Stimulated activated naive CD8-positive, alpha-beta T cell treated with anti-CD3 and anti-CD28 coated beads, Interleukin-15, amount 100 ng/mL, for 72 hours (primary cell): ENCODE measurements at regions not wholly inside any gene's neighbourhood (a gene's known extent, or its start where the extent isn't known, plus 50 kb on each side); places are given as distances from the start of the nearest gene placed in this dataset.
"Not testable (repeated sequence)": the region's sequence is repeated elsewhere in the genome, so short reads cannot be mapped to it uniquely, and the experiment has no call there.

ENCODE experiments used
- ATAC-seq: fragments of 150-1000 bp; cut with Tn5 transposase; 2 replicates; pipeline ENCODE4 v1.10.0; 2021; ENCODE audit warnings: mild to moderate bottlenecking, moderate library complexity
- DNase-seq, 2 donors: peaks; one replicate each; pipeline ENCODE4 v3.0.0; 2021 to 2022
- H3K27ac Mint-ChIP-seq, 2 donors: one replicate each; pipeline ENCODE4 v1.8.0; 2022; ENCODE audit warnings: mild to moderate bottlenecking in 2 of 2, mixed read lengths in 2 of 2, moderate library complexity in 2 of 2
- H3K27me3 Mint-ChIP-seq: one replicate; pipeline ENCODE4 v1.8.0; 2022; ENCODE audit warnings: mixed read lengths
- H3K4me1 Mint-ChIP-seq: one replicate; pipeline ENCODE4 v1.8.0; 2022; ENCODE audit warnings: mild to moderate bottlenecking, mixed read lengths
- H3K4me3 Mint-ChIP-seq, 2 donors: one replicate each; pipeline ENCODE4 v1.8.0; 2022; ENCODE audit warnings: mild to moderate bottlenecking in 2 of 2, mixed read lengths in 2 of 2, moderate library complexity in 1 of 2
- H3K9me3 Mint-ChIP-seq, 2 donors: one replicate each; pipeline ENCODE4 v1.8.0; 2022; ENCODE audit warnings: mixed read lengths in 2 of 2

DNA sequence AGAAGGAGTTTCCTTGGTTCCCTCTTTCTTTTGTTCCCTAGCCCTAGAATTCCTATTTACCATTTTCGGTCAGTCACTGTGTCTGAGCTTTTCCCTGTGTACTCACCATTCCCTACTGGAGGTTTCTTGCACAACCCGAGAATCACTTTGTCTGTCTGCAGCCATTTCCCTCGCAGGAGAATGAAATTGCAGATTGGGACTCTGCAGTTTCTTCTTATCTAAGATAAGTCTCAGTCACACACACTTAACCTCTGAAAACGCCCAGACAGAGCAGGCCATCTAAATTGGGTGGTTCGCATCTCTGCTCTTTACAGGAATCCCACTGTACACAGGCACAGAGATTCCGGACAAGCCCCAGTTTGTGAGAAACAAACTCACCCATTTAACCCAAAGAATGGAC lies 58.6 kb upstream of the CNTNAP2 start:
- no peak for ATAC-seq
- Mint-ChIP-seq H3K9me3 (peaks cover 12 to 18% of the 10 kb centered on the region in 2 donors), H3K4me3 (no peak overlapping the region), H3K4me1 (no peaks in the 10 kb centered on the region), H3K27me3 (no peaks in the 10 kb centered on the region), H3K27ac (no peak overlapping the region)
- DNase-seq: no peak

DNA sequence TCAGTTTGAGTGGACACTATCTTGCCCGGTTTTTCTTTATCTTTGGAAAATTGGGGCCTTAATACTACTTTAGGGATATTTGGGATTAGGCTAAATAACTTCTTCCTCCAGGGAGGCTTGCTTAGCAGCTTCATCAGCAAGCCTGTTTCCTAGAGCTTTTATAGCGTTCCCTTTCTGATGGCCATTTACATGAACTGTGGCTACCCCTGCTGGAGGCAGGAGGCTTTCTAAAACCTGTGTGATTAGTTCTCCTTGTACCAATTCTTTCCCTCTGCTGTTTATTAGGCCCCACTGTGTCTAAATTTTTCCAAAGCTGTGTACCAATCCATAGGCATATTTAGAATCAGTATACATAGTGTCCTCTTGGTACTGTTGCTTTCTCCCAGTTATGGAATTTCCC lies 61.7 kb upstream of the CNTNAP2 start:
- H3K9me3 Mint-ChIP-seq: peaks cover 12 to 18% of the 10 kb centered on the region in 2 donors
- H3K4me3 Mint-ChIP-seq: no peak overlapping the region
- H3K27ac Mint-ChIP-seq: no peak overlapping the region
- ATAC-seq: no peak
- no peak for DNase-seq
- H3K27me3 Mint-ChIP-seq: no peaks in the 10 kb centered on the region
- H3K4me1 Mint-ChIP-seq: no peaks in the 10 kb centered on the region

DNA sequence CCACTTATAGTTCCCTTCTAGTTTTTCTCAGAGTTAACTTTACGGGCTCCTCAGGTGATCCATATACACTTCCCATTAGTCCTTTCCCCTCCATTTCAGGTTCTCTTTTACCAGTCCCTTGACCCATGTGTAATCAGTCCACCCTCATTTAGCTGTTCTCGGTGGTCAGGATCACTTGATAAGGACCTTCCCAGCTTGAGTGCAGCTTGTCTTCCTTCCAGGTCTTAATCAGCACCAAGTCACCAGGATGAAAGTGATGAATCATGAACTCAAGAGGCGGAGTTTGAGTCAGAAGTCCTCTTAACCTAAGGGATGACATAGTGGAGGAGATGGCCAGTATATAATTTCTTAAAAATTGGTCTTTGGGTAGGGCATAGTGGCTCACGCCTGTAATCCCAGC lies 63.1 kb upstream of the CNTNAP2 start:
- Mint-ChIP-seq H3K27me3 (no peaks in the 10 kb centered on the region), H3K4me1 (no peaks in the 10 kb centered on the region), H3K9me3 (peaks cover 12 to 18% of the 10 kb centered on the region in 2 donors), H3K4me3 (no peak overlapping the region), H3K27ac (no peak overlapping the region)
- ATAC-seq: no peak
- DNase-seq: no peak

DNA sequence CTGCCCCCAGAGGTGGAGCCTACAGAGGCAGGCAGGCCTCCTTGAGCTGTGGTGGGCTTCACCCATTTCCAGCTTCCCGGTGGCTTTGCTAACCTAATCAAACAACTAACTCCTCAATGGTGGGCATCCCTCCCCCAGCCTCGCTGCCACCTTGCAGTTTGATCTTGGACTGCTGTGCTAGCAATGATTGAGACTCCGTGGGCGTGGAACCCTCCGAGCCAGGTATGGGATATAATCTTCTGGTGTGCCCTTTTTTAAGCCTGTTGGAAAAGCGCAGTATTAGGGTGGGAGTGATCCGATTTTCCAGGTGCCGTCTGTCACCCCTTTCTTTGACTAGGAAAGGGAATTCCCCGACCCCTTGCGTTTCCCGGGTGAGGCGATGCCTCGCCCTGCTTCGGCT lies 73.3 kb upstream of the CNTNAP2 start:
- peaks cover 5 to 20% of the 10 kb centered on the region in 2 donors for H3K9me3 Mint-ChIP-seq
- H3K4me1 Mint-ChIP-seq, H3K4me3 Mint-ChIP-seq, H3K27ac Mint-ChIP-seq, DNase-seq, H3K27me3 Mint-ChIP-seq, ATAC-seq: not testable (repeated sequence)

DNA sequence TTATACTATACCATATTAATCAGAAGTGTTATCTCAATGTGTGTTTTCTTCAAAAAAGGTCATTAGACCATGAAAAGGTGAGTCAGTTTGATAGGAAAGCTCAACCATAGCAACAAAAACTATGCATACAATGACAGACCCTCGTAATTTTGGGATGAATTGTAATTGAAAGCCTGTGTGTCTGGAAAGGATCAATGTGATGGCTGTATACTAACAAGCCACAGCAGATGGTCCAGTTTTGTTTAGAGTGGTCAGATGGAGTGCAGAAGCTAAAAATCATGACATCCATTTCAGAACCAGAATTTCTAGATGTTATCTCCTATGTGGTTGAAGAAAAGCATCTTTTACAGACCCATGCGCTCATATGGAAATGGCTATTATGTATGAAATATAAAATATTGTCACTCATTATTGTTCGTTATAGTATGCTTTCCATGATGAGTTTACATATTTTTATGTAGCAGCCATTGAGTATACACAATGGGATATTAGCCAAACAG lies 88.3 kb upstream of the CNTNAP2 start:
- no peak overlapping the region for H3K4me3 Mint-ChIP-seq
- no peaks in the 10 kb centered on the region for H3K4me1 Mint-ChIP-seq
- no peak overlapping the region for H3K27ac Mint-ChIP-seq
- ATAC-seq (no peak), DNase-seq (no peak)
- no peaks in the 10 kb centered on the region for H3K27me3 Mint-ChIP-seq
- peaks cover 22 to 27% of the 10 kb centered on the region in 2 donors for H3K9me3 Mint-ChIP-seq

DNA sequence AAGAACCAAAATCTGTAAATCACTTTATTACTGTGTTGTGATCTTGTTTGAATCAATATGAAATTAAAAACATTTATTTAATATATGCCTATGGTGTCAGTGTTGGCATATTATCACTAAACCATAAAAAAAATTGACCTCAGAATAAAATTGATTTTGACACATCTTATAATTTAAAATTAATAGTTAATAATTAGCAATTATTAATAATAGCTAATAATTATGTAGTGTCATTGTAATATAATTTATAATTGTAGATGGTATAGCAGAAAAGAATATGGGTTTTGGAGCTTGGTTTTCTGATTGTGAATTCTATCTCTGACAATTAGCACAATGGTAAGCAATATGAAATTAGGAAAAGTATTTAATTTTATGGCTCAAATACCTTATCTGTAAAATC lies 89.4 kb upstream of the CNTNAP2 start:
- ATAC-seq (no peak), DNase-seq (no peak)
- no peaks in the 10 kb centered on the region for H3K27me3 Mint-ChIP-seq
- H3K9me3 Mint-ChIP-seq: peaks cover 22 to 27% of the 10 kb centered on the region in 2 donors
- no peaks in the 10 kb centered on the region for H3K4me1 Mint-ChIP-seq
- H3K27ac Mint-ChIP-seq: no peak overlapping the region
- H3K4me3 Mint-ChIP-seq: no peak overlapping the region

DNA sequence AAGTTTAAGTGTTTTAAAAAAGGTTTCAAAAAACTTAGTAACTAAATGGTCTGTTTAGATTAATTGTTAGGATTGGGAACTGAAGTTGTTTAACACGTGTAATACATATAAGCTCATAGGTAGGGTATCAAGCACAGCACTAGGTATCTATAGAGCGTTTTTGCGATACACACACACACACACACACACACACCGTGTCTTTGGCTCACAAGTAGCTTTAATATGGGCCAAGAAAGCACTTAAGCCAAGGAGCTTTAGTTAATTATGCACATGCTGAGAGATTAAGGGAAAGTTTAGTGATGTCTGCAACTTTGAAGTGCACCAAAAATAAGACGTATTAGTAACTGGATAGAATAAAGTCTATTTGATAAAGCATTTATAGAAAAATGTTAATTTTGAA lies 93.8 kb upstream of the CNTNAP2 start:
- ATAC-seq (no peak), DNase-seq (no peak)
- Mint-ChIP-seq H3K27ac (no peak overlapping the region), H3K27me3 (no peaks in the 10 kb centered on the region), H3K4me1 (no peaks in the 10 kb centered on the region), H3K9me3 (peaks cover 27 to 35% of the 10 kb centered on the region in 2 donors), H3K4me3 (no peak overlapping the region)

DNA sequence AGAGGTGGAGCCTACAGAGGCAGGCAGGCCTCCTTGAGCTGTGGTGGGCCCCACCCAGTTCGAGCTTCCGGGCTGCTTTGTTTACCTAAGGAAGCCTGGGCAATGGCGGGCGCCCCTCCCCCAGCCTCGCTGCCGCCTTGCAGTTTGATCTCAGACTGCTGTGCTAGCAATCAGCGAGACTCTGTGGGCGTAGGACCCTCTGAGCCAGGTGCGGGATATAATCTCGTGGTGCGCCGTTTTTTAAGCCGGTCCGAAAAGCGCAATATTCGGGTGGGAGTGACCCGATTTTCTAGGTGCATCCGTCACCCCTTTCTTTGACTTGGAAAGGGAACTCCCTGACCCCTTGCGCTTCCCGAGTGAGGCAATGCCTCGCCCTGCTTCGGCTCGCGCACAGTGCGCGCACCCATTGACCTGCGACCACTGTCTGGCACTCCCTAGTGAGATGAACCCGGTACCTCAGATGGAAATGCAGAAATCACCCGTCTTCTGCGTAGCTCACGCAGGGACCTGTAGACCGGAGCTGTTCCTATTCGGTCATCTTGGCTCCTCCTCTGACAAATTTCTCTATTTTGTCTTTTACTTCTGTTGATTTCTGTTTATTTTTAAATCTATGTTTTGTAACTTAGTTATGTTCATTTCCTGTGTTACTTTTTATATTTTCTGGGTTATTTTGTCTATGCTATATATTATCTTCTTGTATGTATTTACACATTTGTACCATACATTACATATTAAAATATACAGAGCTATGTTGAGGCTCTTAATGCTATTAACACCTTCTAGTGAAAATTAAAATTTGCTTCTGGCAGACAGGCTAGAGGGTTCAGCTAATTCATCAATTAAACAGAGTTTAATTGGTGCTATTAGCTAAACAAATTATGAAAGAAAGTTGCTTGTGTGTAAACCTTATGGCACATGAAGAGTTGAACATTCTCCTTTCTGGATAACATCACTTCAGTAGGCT lies 97.3 kb upstream of the CNTNAP2 start:
- not testable (repeated sequence) for H3K27me3 Mint-ChIP-seq, ATAC-seq, H3K4me3 Mint-ChIP-seq, H3K27ac Mint-ChIP-seq, H3K4me1 Mint-ChIP-seq, DNase-seq
- H3K9me3 Mint-ChIP-seq: peaks cover 9 to 11% of the 10 kb centered on the region in 2 donors

DNA sequence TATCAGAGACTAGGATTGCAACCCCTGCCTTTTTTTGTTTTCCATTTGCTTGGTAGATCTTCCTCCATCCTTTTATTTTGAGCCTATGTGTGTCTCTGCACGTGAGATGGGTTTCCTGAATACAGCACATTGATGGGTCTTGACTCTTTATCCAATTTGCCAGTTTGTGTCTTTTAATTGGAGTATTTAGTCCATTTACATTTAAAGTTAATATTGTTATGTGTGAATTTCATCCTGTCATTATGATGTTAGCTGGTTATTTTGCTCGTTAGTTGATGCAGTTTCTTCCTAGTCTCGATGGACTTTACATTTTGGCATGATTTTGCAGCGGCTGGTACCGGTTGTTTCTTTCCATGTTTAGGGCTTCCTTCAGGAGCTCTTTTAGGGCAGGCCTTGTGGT lies 99.2 kb upstream of the CNTNAP2 start:
- ATAC-seq, H3K27ac Mint-ChIP-seq, H3K9me3 Mint-ChIP-seq, H3K4me1 Mint-ChIP-seq, H3K27me3 Mint-ChIP-seq, DNase-seq, H3K4me3 Mint-ChIP-seq: not testable (repeated sequence)

DNA sequence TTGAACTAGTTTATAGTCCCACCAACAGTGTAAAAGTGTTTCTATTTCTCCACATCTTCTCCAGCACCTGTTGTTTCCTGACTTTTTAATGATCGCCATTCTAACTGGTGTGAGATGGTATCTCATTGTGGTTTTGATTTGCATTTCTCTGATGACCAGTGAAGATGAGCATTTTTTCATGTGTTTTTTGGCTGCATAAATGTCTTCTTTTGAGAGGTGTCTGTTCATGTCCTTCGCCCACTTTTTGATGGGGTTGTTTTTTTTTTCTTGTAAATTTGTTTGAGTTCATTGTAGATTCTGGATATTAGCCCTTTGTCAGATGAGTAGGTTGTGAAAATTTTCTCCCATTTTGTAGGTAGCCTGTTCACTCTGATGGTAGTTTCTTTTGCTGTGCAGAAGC lies 102.4 kb upstream of the CNTNAP2 start:
- H3K4me1 Mint-ChIP-seq, H3K9me3 Mint-ChIP-seq, H3K27ac Mint-ChIP-seq, DNase-seq, H3K4me3 Mint-ChIP-seq, H3K27me3 Mint-ChIP-seq, ATAC-seq: not testable (repeated sequence)

DNA sequence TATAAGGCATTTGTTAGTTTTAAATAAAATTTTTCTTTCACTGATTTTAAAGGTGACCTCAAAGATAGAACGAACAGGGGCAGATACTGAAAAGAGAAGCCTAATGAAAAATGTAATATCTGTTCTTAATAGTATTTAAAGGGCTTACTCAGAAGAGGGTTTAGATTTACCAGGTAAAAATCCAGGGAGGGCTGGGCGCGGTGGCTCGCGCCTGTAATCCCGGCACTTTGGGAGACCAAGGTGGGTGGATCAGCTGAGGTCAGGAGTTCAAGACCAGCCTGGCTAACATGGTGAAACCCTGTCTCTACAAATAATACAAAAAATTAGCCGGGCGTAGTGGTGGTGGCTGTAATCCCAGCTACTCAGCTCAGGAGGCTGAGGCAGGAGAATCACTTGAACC lies 108.3 kb upstream of the CNTNAP2 start:
- ATAC-seq (no peak), DNase-seq (no peak)
- Mint-ChIP-seq H3K4me1 (no peaks in the 10 kb centered on the region), H3K27me3 (no peaks in the 10 kb centered on the region), H3K27ac (no peak overlapping the region), H3K9me3 (peaks cover 0 to 16% of the 10 kb centered on the region in 2 donors), H3K4me3 (no peak overlapping the region)

DNA sequence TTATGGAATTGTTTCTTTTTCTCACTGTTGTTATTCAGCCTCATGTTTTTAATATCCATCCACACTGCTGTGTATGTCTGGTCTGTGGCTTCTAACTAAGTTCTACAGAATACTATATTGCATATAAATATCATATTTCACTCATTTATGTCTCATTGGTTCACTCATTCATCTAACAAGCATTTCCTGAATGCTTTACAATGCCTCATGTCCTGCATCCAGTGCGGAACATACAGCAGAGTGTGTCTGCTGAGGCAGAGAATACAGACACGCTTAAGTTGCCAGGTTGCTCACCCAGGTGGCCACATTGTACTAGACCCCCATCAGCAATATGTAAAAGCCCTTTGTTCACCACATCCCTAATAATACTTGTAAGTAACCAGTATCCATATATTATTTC lies 111.8 kb upstream of the CNTNAP2 start:
- Mint-ChIP-seq H3K4me3 (no peak overlapping the region), H3K4me1 (no peaks in the 10 kb centered on the region), H3K27me3 (no peaks in the 10 kb centered on the region), H3K27ac (no peak overlapping the region), H3K9me3 (peaks cover 0 to 13% of the 10 kb centered on the region in 2 donors)
- no peak for ATAC-seq
- no peak for DNase-seq

DNA sequence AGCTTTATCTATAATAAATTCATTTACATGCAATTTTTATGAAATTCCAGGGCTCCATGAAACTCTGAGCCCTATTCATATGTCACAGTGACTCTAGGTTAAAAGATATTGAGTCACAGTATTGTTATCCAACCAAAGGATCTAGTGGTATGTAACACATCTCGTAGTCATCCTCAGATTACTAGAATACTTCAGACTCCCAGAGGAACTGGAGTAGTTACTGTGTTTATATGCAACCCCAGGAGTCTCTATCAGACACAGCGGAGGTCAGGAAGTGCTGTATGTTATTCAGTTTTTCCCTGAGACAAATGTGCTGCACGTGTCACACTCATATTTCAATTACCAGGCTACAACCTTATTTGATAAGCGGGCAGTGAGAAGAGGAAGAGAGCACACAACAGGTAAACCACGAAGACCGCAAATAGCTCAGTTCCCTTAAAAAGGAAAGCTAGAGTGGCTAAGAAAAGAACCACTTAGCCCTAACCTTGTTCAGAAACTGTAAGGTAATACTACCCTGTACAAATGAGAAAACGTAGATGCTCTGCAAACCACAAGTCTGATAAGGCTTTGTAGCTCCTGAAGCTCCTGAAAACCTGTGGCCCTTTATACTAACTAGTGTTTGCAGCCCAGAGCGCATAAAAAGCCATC lies 114.0 kb upstream of the CNTNAP2 start:
- Mint-ChIP-seq H3K27me3 (no peaks in the 10 kb centered on the region), H3K27ac (no peak overlapping the region), H3K4me1 (no peaks in the 10 kb centered on the region), H3K4me3 (no peak overlapping the region), H3K9me3 (peaks cover 0 to 13% of the 10 kb centered on the region in 2 donors)
- no peak for ATAC-seq
- DNase-seq: no peak

DNA sequence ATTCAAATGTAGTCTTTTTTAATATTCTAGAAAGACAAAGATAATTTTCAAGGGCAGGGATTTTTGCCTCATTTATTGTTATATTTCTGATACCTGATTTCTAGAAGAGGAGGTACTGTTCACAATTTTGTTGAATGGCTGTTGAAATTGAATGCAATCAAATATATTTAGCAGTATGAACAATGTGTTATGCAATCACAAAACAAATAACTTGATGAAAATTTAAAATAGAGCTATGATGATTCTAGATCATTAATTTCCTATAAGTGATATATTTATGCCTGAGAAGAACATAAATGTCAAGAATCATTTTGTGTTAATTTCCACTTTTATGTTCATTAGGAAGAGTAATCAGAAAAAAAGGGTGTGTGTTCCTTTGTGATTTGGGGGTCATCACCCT lies 114.6 kb upstream of the CNTNAP2 start:
- H3K27ac Mint-ChIP-seq: no peak overlapping the region
- H3K27me3 Mint-ChIP-seq: no peaks in the 10 kb centered on the region
- DNase-seq (no peak), ATAC-seq (no peak)
- no peak overlapping the region for H3K4me3 Mint-ChIP-seq
- peaks cover 0 to 13% of the 10 kb centered on the region in 2 donors for H3K9me3 Mint-ChIP-seq
- H3K4me1 Mint-ChIP-seq: no peaks in the 10 kb centered on the region

DNA sequence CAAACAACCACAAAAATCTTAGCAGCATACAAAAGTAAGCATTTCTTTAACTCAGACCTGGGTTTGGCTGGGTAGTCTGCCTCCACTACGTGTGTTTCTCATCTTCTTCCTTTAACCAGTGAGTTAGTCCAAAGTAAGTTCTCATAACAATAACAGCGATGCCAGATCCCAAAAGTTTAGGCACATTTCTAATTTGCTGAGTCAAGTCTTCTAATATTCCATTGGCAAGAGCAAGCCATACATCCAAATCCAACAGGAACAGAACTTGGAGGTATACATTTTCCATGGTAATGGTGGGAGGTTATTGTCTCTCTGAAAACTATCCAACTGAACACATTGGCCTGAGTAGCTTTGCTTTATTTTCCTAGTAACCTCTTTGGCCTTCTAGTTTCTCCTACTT lies 115.7 kb upstream of the CNTNAP2 start:
- H3K27ac Mint-ChIP-seq: no peak overlapping the region
- no peak for DNase-seq
- no peak for ATAC-seq
- no peaks in the 10 kb centered on the region for H3K27me3 Mint-ChIP-seq
- no peak overlapping the region for H3K4me3 Mint-ChIP-seq
- no peaks in the 10 kb centered on the region for H3K4me1 Mint-ChIP-seq
- peaks cover 0 to 13% of the 10 kb centered on the region in 2 donors for H3K9me3 Mint-ChIP-seq

DNA sequence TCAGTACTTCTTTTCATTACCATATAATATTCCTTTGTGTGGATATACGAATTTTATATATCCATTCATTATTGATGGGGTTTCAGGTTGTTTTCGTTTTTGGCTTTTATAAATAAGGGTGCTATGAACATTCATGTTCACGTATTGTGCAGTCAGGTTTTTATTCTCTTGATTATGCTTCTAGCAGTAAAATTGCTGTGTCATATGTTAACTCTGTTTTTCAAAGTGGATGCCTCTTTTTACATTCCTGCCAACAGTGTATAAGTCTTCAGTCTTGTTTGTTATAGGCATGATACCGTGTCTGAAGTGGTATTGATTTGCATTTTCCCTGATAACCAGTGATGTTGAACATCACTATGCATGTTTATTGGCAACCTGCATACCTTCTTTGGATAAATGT lies 127.1 kb upstream of the CNTNAP2 start:
- DNase-seq (no peak), ATAC-seq (no peak)
- Mint-ChIP-seq H3K4me1 (no peaks in the 10 kb centered on the region), H3K27me3 (no peaks in the 10 kb centered on the region), H3K27ac (no peak overlapping the region), H3K4me3 (no peak overlapping the region), H3K9me3 (peaks cover 7 to 10% of the 10 kb centered on the region in 2 donors)
